GM12878 (cell line): ENCODE measurements at regions not wholly inside any gene's neighbourhood (a gene's known extent, or its start where the extent isn't known, plus 50 kb on each side); places are given as distances from the start of the nearest gene placed in this dataset.

Experiments used
- ATAC-seq: fragments of 200-7000 bp; cut with Tn5 transposase; 3 replicates; pipeline ENCODE4 v1.9.1; 2020; ENCODE audit warnings: mild to moderate bottlenecking, moderate library complexity
- BruUV-seq: library from RNA; stranded (reverse); fragments of 400-500 nt; replicated peaks from 2 replicates; lab custom pipeline; 2021; lab: Mats Ljungman, UMichigan
- CTCF ChIA-PET: fragments of 300-600 bp; sonication (Branson Sonifier 250); formaldehyde crosslinking; extraction: SDS; loops from one replicate; lab custom pipeline; 2021; ENCODE audit warnings: inconsistent platforms; lab: Yijun Ruan, JAX
- POLR2A ChIA-PET: fragments of 350-600 bp; formaldehyde crosslinking; extraction: SDS; loops from one replicate; lab custom pipeline; 2021; ENCODE audit warnings: inconsistent platforms; lab: Charles Lee
- RAD21 ChIA-PET: fragments of 300-600 bp; sonication (Branson Sonifier 250); formaldehyde crosslinking; loops from one replicate; lab custom pipeline; 2023; ENCODE audit warnings: antibody characterized with exemption; ENCODE audit not compliant: unreplicated experiment; lab: Charles Lee
- SMC1A ChIA-PET: fragments of 300-600 bp; sonication (Branson Sonifier 250); formaldehyde crosslinking; loops from one replicate; lab custom pipeline; 2023; ENCODE audit not compliant: unreplicated experiment, uncharacterized antibody; lab: Charles Lee
- DNase-seq: peaks from one replicate; pipeline ENCODE4 v3.0.0-alpha.2; 2011; ENCODE audit warnings: low read depth, low spot score
- FAIRE-seq: peaks from 3 replicates; lab custom pipeline; 2011; peaks lifted over from hg19 to GRCh38; lab: Jason Lieb, UNC
- H2AFZ ChIP-seq: 2 replicates; pipeline ENCODE4 v1.6.0; 2011; ENCODE audit warnings: low read depth, low read length, control low read depth; ENCODE audit not compliant: control insufficient read depth
- H3K27ac ChIP-seq: 2 replicates; pipeline ENCODE4 v1.5.1; 2011; ENCODE audit warnings: control low read depth; ENCODE audit not compliant: control insufficient read depth, insufficient read depth
- H3K27me3 ChIP-seq, 2 experiments: replicated peaks in 1 of 2; 2 replicates each; pipeline versions ENCODE4 v1.6.0 to v1.6.1; 2011; ENCODE audit warnings: low read length in 1 of 2; ENCODE audit not compliant: control insufficient read depth in 2 of 2, insufficient read depth in 2 of 2
- H3K36me3 ChIP-seq, 2 experiments: 2 replicates each; pipeline ENCODE4 v1.5.1; 2011; ENCODE audit warnings: low read length in 1 of 2; ENCODE audit not compliant: control insufficient read depth in 2 of 2, insufficient read depth in 2 of 2
- H3K4me1 ChIP-seq: 2 replicates; pipeline ENCODE4 v1.6.1; 2011; ENCODE audit warnings: mild to moderate bottlenecking, low read length, moderate library complexity, mixed read lengths; ENCODE audit not compliant: control insufficient read depth, insufficient read depth
- H3K4me2 ChIP-seq: 2 replicates; pipeline ENCODE4 v1.6.0; 2011; ENCODE audit warnings: control low read depth; ENCODE audit not compliant: control insufficient read depth, insufficient read depth
- H3K4me3 ChIP-seq: fragments of 200-600 bp; sonication (generic); 2 replicates; pipeline ENCODE4 v1.5.1; 2016
- H3K79me2 ChIP-seq: 2 replicates; pipeline ENCODE4 v1.6.0; 2011; ENCODE audit warnings: low read length; ENCODE audit not compliant: control insufficient read depth, insufficient read depth
- H3K9ac ChIP-seq: 2 replicates; pipeline ENCODE4 v1.8.0; 2011; ENCODE audit warnings: low read length, control low read depth, mixed read lengths; ENCODE audit not compliant: control insufficient read depth, insufficient read depth
- H3K9me3 ChIP-seq: replicated peaks from 3 replicates; pipeline ENCODE4 v1.5.1; 2011; ENCODE audit warnings: mild to moderate bottlenecking, low read length; ENCODE audit not compliant: control insufficient read depth, insufficient read depth
- H4K20me1 ChIP-seq: 2 replicates; pipeline ENCODE4 v1.6.0; 2011; ENCODE audit not compliant: control insufficient read depth, insufficient read depth
- CBFB ChIP-seq: IDR thresholded peaks from 2 replicates; pipeline ENCODE4 v1.6.1; 2016; ENCODE audit warnings: antibody characterized with exemption, low read depth
- CBX3 ChIP-seq: fragments of 200-600 bp; sonication (generic); IDR thresholded peaks from 2 replicates; pipeline ENCODE4 v1.6.1; 2016; ENCODE audit warnings: low read depth, borderline replicate concordance
- CREB1 ChIP-seq: IDR thresholded peaks from 2 replicates; pipeline ENCODE4 v1.6.1; 2012; ENCODE audit warnings: low read depth, mild to moderate bottlenecking, inconsistent platforms
- ELK1 ChIP-seq: IDR thresholded peaks from 2 replicates; pipeline ENCODE4 v1.6.1; 2012; ENCODE audit warnings: low read depth, low read length, improper control_type of control experiment
- HDAC6 ChIP-seq: fragments of 200-600 bp; sonication (generic); IDR thresholded peaks from one replicate; pipeline ENCODE4 v1.8.0; 2017; ENCODE audit warnings: antibody characterized with exemption; ENCODE audit not compliant: unreplicated experiment
- JUND ChIP-seq: IDR thresholded peaks from 2 replicates; pipeline ENCODE4 v1.6.1; 2012; ENCODE audit warnings: low read depth, mild to moderate bottlenecking, low read length, improper control_type of control experiment, moderate library complexity
- MTA3 ChIP-seq: IDR thresholded peaks from 2 replicates; pipeline ENCODE4 v1.6.1; 2012; ENCODE audit warnings: low read length, inconsistent platforms, borderline replicate concordance
- MXI1 ChIP-seq: fragments of 150-350 bp; IDR thresholded peaks from 2 replicates; pipeline ENCODE4 v1.6.1; 2011; ENCODE audit warnings: low read depth, mild to moderate bottlenecking, inconsistent platforms, low read length, improper control_type of control experiment
- NFYB ChIP-seq: IDR thresholded peaks from 2 replicates; pipeline ENCODE4 v1.6.1; 2011; ENCODE audit warnings: low read depth, mild to moderate bottlenecking, low read length, improper control_type of control experiment, moderate library complexity; ENCODE audit not compliant: insufficient read depth
- POLR2AphosphoS5 ChIP-seq: IDR thresholded peaks from 2 replicates; pipeline ENCODE4 v1.6.1; 2011; ENCODE audit warnings: mild to moderate bottlenecking, low read length, inconsistent platforms
- RAD21 ChIP-seq: IDR thresholded peaks from 2 replicates; pipeline ENCODE4 v1.6.1; 2011; ENCODE audit warnings: mild to moderate bottlenecking, low read depth, low read length, moderate library complexity; ENCODE audit not compliant: insufficient read depth
- RBBP5 ChIP-seq: fragments of 200-600 bp; sonication (generic); conservative IDR thresholded peaks from 2 replicates; pipeline ENCODE4 v1.6.1; 2016
- RFX5 ChIP-seq: IDR thresholded peaks from 2 replicates; pipeline ENCODE4 v1.6.1; 2011; ENCODE audit warnings: low read depth, low read length, improper control_type of control experiment
- SIN3A ChIP-seq: IDR thresholded peaks from 2 replicates; pipeline ENCODE4 v1.6.1; 2012; ENCODE audit warnings: low read depth, low read length, improper control_type of control experiment
- TBL1XR1 ChIP-seq: IDR thresholded peaks from 2 replicates; pipeline ENCODE4 v1.6.1; 2012; ENCODE audit warnings: low read depth, low read length, improper control_type of control experiment
- ZBTB4 ChIP-seq: fragments of 450-650 bp; formaldehyde crosslinking; IDR thresholded peaks from 2 replicates; pipeline ENCODE4 v1.4.0; 2022; ENCODE audit warnings: mild to moderate bottlenecking, moderate library complexity
- ZNF217 ChIP-seq: fragments of 450-650 bp; IDR thresholded peaks from 2 replicates; pipeline ENCODE4 v1.6.1; 2017; ENCODE audit warnings: antibody characterized with exemption, mild to moderate bottlenecking
- WGBS: methylation state at CpG from one replicate; pipeline ENCODE4 v1.1.6; 2016; ENCODE audit warnings: low lambda C conversion rate; ENCODE audit not compliant: insufficient replicate concordance, insufficient coverage; ENCODE audit errors: missing lambda C conversion rate; 5-methylcytosine and 5-hydroxymethylcytosine counted together
- in situ Hi-C: fragments of 300-500 bp; cut with MboI; formaldehyde crosslinking; loops from 9 replicates; pipeline ENCODE4 v1.14.3; 2018; ENCODE audit warnings: mixed read lengths
- intact Hi-C: fragments of 100-400 bp; cut with micrococcal nuclease; formaldehyde crosslinking; loops from one replicate; pipeline ENCODE4 v1.14.2; 2022; ENCODE audit not compliant: unreplicated experiment

GRCh38 chr22:46030231-46030880 is 53.4 kb upstream of the WNT7B start:
- H3K4me3 ChIP-seq, result no peak overlapping the region
- ChIA-PET CTCF (interaction anchor here (1.8 kb wide), 1 partner anchor 25 kb away, joined by 5 read pairs; no protein-coding TSS in a partner anchor), RAD21 (no interaction called here), POLR2A (no interaction called here)
- no peak overlapping the region for H3K4me2 ChIP-seq
- H3K4me1 ChIP-seq, result no peaks in the 10 kb centered on the region; the same call in 1 of the 2 replicates
- no peaks in the 10 kb centered on the region for H3K79me2 ChIP-seq
- intact Hi-C loops, result no loop called here
- FAIRE-seq, result no peak
- H3K9me3 ChIP-seq, result no peaks in the 10 kb centered on the region
- no TSS peak for BruUV-seq
- no peak overlapping the region for H2AFZ ChIP-seq
- no peak for DNase-seq
- no peak overlapping the region for H3K27ac ChIP-seq
- TF ChIP-seq RAD21, result no peak
- no peak for TF ChIP-seq HDAC6
- no peak for TF ChIP-seq SIN3A
- no peak for TF ChIP-seq POLR2AphosphoS5
- no peak for TF ChIP-seq ZNF217
- no peak for TF ChIP-seq MTA3
- no peak for TF ChIP-seq CBX3
- no peak for TF ChIP-seq RFX5
- no peak for TF ChIP-seq ZBTB4
- no peak for TF ChIP-seq JUND
- TF ChIP-seq NFYB, result no peak
- TF ChIP-seq CREB1, result no peak
- no peak for TF ChIP-seq RBBP5
- no peak for TF ChIP-seq TBL1XR1
- no peak for TF ChIP-seq CBFB
- no peak for TF ChIP-seq ELK1
- TF ChIP-seq MXI1, result no peak
- TF ChIP-seq, all 136 proteins: peak for 0
- H3K9ac ChIP-seq, result no peak overlapping the region
- no peaks in the 10 kb centered on the region for H4K20me1 ChIP-seq
- H3K27me3 ChIP-seq, result peaks cover 6 to 9% of the 10 kb centered on the region in 2 experiments; a peak in 3 of 4 replicates
- in situ Hi-C loops, result no loop called here
- no peak for ATAC-seq
- no peaks in the 10 kb centered on the region for H3K36me3 ChIP-seq
- SMC1A ChIA-PET, result no interaction called here
- WGBS, result 38% methylated on average over 11 of the region's 11 CpGs
